SHP77 treated with DMSO at 0.1 percent for 48 hours (cell line): ENCODE measurements at regions not wholly inside any gene's neighbourhood (a gene's known extent, or its start where the extent isn't known, plus 50 kb on each side); places are given as distances from the start of the nearest gene placed in this dataset.

Experiments
- DNase-seq: peaks from one replicate; lab custom pipeline; 2025; lab: John Stamatoyannopoulos, UW

- DNase-seq = peak; percentile 5
These were observed 70.5 kb downstream of the FAM217A start for GRCh38 chr6:4008324-4009047.

GRCh38 chr6:4009486-4009885, 69.5 kb downstream of the FAM217A start:
- DNase-seq = no peak

GRCh38 chr6:4010048-4010447, 68.9 kb downstream of the FAM217A start:
- no peak for DNase-seq

GRCh38 chr6:4010689-4011090, 68.2 kb downstream of the FAM217A start:
- DNase-seq = no peak

- DNase-seq = no peak
These were observed 66.1 kb downstream of the FAM217A start for GRCh38 chr6:4012826-4013225.

GRCh38 chr6:4017058-4017739, 61.7 kb downstream of the FAM217A start:
- DNase-seq = no peak

- peak; percentile 25 for DNase-seq
These were observed 61.1 kb downstream of the FAM217A start for GRCh38 chr6:4017834-4018170.

- DNase-seq = peak; percentile 91
These were observed 60.6 kb downstream of the FAM217A start for GRCh38 chr6:4018171-4018923.
